ENCODE measurements at regions not wholly inside any gene's neighbourhood (a gene's known extent, or its start where the extent isn't known, plus 50 kb on each side); places are given as distances from the start of the nearest gene placed in this dataset.

DNA sequence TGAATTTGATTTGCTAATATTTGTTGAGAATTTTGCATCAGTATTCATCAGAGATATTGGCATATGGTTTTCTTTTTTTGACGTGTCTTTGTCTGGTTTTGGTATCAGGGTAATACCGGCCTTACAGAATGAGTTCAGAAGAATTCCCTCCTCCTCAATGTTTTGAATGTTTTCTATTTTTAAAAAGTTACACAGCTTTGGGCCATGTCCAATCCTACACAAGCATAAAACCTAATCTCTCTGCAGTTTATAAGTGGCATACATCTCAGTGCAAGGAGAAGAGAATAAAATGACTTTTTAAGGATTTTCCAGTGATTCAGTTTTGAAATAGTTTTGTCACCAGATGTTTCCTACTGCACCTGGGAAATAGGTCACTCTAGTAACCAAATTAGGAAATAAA lies 185.5 kb downstream of the COL12A1 start:
- TF ChIP-seq, protein P1, sequence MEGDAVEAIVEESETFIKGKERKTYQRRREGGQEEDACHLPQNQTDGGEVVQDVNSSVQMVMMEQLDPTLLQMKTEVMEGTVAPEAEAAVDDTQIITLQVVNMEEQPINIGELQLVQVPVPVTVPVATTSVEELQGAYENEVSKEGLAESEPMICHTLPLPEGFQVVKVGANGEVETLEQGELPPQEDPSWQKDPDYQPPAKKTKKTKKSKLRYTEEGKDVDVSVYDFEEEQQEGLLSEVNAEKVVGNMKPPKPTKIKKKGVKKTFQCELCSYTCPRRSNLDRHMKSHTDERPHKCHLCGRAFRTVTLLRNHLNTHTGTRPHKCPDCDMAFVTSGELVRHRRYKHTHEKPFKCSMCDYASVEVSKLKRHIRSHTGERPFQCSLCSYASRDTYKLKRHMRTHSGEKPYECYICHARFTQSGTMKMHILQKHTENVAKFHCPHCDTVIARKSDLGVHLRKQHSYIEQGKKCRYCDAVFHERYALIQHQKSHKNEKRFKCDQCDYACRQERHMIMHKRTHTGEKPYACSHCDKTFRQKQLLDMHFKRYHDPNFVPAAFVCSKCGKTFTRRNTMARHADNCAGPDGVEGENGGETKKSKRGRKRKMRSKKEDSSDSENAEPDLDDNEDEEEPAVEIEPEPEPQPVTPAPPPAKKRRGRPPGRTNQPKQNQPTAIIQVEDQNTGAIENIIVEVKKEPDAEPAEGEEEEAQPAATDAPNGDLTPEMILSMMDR (IDR thresholded peaks at IDR 0.05 in 4 of 5, conservative IDR thresholded peaks at IDR 0.05 in 1 of 5): no peak
- no peak for TF ChIP-seq POLR2A (IDR thresholded peaks at IDR 0.05)
